NOMO-1 treated with dmso at 0.1 percent for 144 hours (cell line): ENCODE measurements at regions not wholly inside any gene's neighbourhood (a gene's known extent, or its start where the extent isn't known, plus 50 kb on each side); places are given as distances from the start of the nearest gene placed in this dataset.

Experiments
- DNase-seq: peaks from one replicate; lab custom pipeline; 2025; ENCODE audit not compliant: unreplicated experiment; lab: John Stamatoyannopoulos, UW

GRCh38 chr13:40161931-40162330, 504.5 kb downstream of the FOXO1 start:
- DNase-seq, result no peak

- no peak for DNase-seq
These were observed 503.1 kb downstream of the FOXO1 start for GRCh38 chr13:40163066-40164000.

DNA sequence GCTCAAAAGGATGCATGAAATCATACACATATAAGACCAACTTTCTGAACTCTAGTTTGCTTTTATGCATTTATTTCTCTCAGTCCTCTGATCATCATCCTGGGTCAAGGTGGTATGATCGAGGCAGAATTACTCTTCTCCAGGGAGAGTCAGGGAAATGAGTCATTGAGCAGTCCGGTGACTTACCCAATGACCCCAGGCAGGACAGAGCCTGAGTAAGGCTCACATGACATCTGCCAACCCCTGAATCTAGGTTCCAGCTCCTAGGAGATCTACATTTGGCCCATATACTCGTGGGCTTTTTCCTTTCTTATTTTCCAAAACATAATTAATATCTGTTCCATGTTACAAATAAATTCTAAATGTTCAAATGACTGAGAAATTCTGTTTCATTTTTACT, 502.3 kb downstream of the FOXO1 start:
- DNase-seq, result no peak

- no peak for DNase-seq
These were observed 501.0 kb downstream of the FOXO1 start for GRCh38 chr13:40165316-40165932.

GRCh38 chr13:40167327-40167726, 499.1 kb downstream of the FOXO1 start:
- DNase-seq, result no peak

DNA sequence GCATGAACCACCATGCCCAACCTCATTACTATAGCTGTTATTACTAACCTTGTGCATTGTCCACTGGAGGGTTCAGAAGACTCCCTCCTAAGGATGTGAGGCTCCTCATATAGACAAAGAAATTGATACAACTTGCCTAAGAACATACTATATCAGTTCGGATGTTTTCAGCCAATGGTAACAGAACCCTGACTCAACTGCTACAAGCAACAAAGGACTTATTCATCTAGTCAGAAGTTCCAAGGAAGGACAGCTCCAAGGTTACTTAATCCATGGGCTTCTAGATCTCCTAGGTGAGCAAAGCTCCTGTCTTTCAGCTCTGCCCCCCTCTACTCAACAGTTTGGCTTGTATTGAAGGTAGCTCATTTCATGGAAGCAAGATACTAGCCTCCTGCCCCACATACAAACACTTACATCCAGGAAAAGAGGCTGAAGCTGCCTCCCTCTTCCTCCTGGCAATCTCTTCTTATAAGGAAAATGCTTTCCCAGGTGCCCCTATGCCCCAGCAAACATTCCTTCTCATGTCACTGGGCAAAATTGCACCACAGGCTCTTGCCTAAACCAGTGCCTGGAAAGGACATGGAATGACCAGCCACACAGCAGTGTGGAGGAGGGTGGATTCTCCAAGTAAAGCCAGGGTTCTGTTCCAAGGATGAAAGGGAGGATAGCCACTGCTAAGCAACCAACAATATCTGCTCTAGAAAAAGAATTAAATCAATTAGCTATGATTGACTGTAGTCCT, 497.8 kb downstream of the FOXO1 start:
- no peak for DNase-seq

GRCh38 chr13:40169476-40169875, 497.0 kb downstream of the FOXO1 start:
- no peak for DNase-seq

GRCh38 chr13:40170091-40170490, 496.4 kb downstream of the FOXO1 start:
- no peak for DNase-seq

- no peak for DNase-seq
These were observed 495.5 kb downstream of the FOXO1 start for GRCh38 chr13:40170982-40171381.

GRCh38 chr13:40171566-40171965, 494.9 kb downstream of the FOXO1 start:
- DNase-seq, result no peak

- DNase-seq, result no peak
These were observed 494.3 kb downstream of the FOXO1 start for GRCh38 chr13:40172149-40172591.

DNA sequence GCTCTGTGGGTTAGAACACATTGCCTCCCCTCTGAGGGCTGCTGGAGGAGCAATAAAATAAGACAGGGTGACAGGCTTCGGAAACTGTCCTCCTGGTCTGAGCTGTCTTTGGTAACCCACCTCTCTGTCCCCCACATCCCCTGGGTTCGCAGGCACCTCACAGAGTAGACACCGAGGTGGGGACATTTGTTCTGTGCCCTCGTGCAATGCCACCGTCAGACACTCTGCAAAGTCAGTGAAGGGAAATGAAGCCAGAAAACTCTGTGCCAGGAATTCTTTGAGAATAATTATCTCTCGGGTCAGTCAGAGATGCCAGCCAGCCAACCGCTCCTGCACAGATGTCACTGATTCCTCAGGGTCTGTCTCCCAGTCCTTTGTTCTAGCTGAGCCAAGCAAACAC, 493.6 kb downstream of the FOXO1 start:
- no peak for DNase-seq

DNA sequence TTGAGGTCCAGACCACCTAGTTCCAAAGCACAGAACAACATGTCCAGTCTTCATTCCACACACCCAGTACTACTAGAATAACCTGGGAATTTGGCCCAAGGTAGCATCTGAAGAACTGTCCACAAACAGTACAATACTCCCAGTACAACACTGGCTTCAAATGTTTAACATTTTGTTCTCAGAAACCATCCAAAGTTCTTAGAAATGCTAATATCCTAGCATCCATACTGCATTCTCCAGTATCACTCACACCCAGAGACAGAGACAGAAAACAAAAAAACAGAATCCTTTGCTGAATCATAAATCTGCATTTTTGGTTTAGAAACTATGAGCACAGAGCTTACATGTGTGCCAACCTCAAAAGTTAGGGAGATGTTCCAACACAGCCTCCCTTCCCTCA, 490.8 kb downstream of the FOXO1 start:
- no peak for DNase-seq

DNA sequence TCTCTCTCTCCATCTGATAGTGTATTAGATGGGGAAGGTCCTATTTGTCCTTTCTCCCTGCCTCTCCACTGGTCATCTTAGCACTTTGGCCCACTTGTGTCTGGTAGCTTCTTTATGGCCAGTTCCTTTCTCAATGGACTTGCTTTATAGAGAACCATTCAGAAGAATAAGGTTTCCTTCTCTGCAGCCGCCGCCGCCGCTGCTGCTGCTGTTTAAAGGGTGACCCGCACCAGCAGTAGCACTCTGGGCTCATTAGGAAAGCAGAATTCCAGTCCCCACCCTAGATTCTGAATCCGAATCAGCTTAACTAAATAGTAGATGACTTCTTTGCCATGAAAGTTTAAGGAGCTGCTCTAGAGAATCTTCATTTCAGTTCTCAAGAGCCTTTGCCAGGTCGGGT, 490.2 kb downstream of the FOXO1 start:
- no peak for DNase-seq

- DNase-seq, result no peak
These were observed 488.3 kb downstream of the FOXO1 start for GRCh38 chr13:40178130-40178529.

GRCh38 chr13:40179445-40180281, 486.8 kb downstream of the FOXO1 start:
- DNase-seq, result no peak

DNA sequence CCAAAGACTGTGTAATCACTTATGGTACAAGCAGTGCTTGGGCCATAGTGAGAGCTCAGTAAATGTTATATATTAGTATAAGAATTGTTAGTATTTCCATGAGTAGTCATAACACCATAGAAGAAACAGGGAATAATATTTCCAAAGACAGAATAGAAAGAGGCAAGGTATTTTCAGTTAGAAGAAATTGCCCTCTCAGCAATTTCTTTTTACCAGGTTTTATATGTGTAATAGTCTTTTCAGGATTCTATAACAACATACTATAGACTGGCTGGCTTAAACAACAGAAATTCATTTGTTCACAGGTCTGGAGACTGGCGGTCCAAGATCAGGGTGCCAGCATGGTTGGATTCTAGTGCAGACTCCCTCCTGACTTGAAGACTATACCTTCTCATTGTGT, 485.7 kb downstream of the FOXO1 start:
- DNase-seq, result no peak

GRCh38 chr13:40181203-40181845, 485.1 kb downstream of the FOXO1 start:
- DNase-seq, result no peak

GRCh38 chr13:40182591-40182990, 483.9 kb downstream of the FOXO1 start:
- DNase-seq, result no peak

- no peak for DNase-seq
These were observed 481.0 kb downstream of the FOXO1 start for GRCh38 chr13:40185414-40185813.
